Panc1 (cell line): ENCODE measurements at regions not wholly inside any gene's neighbourhood (a gene's known extent, or its start where the extent isn't known, plus 50 kb on each side); places are given as distances from the start of the nearest gene placed in this dataset.
A peak's percentile ranks its signal among the peaks of the same experiment; 100 is the strongest.

Experiments used
- ATAC-seq: fragments of 200-7000 bp; cut with Tn5 transposase; 2 replicates; pipeline ENCODE4 v1.9.1; 2020; ENCODE audit warnings: mild to moderate bottlenecking, moderate library complexity
- BruUV-seq: library from RNA; stranded (reverse); fragments of 400-500 nt; replicated peaks from 2 replicates; lab custom pipeline; 2021; lab: Mats Ljungman, UMichigan
- CTCF ChIA-PET: fragments of 300-600 bp; sonication (Branson Sonifier 250); formaldehyde crosslinking; loops from one replicate; lab custom pipeline; 2022; ENCODE audit warnings: antibody characterized with exemption; lab: Charles Lee
- POLR2A ChIA-PET: fragments of 300-600 bp; sonication (Branson Sonifier 250); formaldehyde crosslinking; loops from one replicate; lab custom pipeline; 2022; ENCODE audit warnings: antibody characterized with exemption; lab: Charles Lee
- DNase-seq: peaks from one replicate; pipeline ENCODE4 v3.0.0-alpha.2; 2010; ENCODE audit warnings: low read depth, low spot score
- H3K27ac ChIP-seq: 2 replicates; pipeline ENCODE4 v1.5.1; 2011; ENCODE audit warnings: mild to moderate bottlenecking, low read length, inconsistent platforms
- H3K27me3 ChIP-seq: fragments of 200-500 bp; sonication (Bioruptor generic); 2 replicates; pipeline ENCODE4 v1.6.0; 2014; ENCODE audit warnings: low read length, inconsistent platforms; ENCODE audit not compliant: control insufficient read depth, insufficient read depth
- H3K36me3 ChIP-seq: fragments of 200-500 bp; sonication (Bioruptor generic); 2 replicates; pipeline ENCODE4 v1.5.1; 2014; ENCODE audit warnings: inconsistent platforms, mild to moderate bottlenecking, low read length, moderate library complexity; ENCODE audit not compliant: control insufficient read depth, insufficient read depth
- H3K4me1 ChIP-seq: 2 replicates; pipeline ENCODE4 v1.5.1; 2011; ENCODE audit warnings: inconsistent platforms, mild to moderate bottlenecking, low read length, moderate library complexity; ENCODE audit not compliant: control insufficient read depth, insufficient read depth
- H3K4me3 ChIP-seq, 2 experiments: 2 replicates each; pipeline ENCODE4 v1.5.1; 2011 to 2012; ENCODE audit warnings: low read depth in 2 of 2, low read length in 2 of 2, mild to moderate bottlenecking in 2 of 2, inconsistent platforms in 1 of 2, moderate library complexity in 1 of 2
- H3K9me3 ChIP-seq: fragments of 200-500 bp; sonication (Bioruptor generic); 2 replicates; pipeline ENCODE4 v1.5.1; 2014; ENCODE audit warnings: low read depth, mild to moderate bottlenecking, inconsistent platforms, low read length, moderate library complexity; ENCODE audit not compliant: control insufficient read depth, insufficient read depth
- CTCF ChIP-seq: fragments of 450-650 bp; IDR thresholded peaks from 2 replicates; pipeline ENCODE4 v1.5.1; 2017; ENCODE audit warnings: mild to moderate bottlenecking
- POLR2AphosphoS5 ChIP-seq: IDR thresholded peaks from 2 replicates; pipeline ENCODE4 v1.6.1; 2012; ENCODE audit warnings: mild to moderate bottlenecking, low read depth, low read length, moderate library complexity
- REST ChIP-seq, 2 experiments: IDR thresholded peaks; 2 replicates each; pipeline ENCODE4 v1.6.1; 2011 to 2012; ENCODE audit warnings: low read depth in 2 of 2, control low read depth in 1 of 2, low read length in 1 of 2, mild to moderate bottlenecking in 1 of 2, moderate library complexity in 1 of 2; ENCODE audit not compliant: insufficient read depth in 1 of 2
- SIN3A ChIP-seq: IDR thresholded peaks from 2 replicates; pipeline ENCODE4 v1.6.1; 2012; ENCODE audit warnings: low read depth, mild to moderate bottlenecking, low read length, moderate library complexity, borderline replicate concordance; ENCODE audit not compliant: insufficient read depth
- TCF7L2 ChIP-seq: IDR thresholded peaks from 2 replicates; pipeline ENCODE4 v1.6.1; 2011; ENCODE audit warnings: mild to moderate bottlenecking, low read depth, low read length, inconsistent platforms
- in situ Hi-C: cut with HindIII; loops from 2 replicates; pipeline ENCODE4 v1.10.0; 2016; ENCODE audit warnings: low sequenced_read_pairs, low pct_unique_long_range_greater_than_20kb
- intact Hi-C: fragments of 100-400 bp; cut with micrococcal nuclease; formaldehyde crosslinking; loops from one replicate; pipeline ENCODE4 v1.10.0; 2022; ENCODE audit not compliant: unreplicated experiment

- TF ChIP-seq TCF7L2: no peak
- no peak for TF ChIP-seq SIN3A
- TF ChIP-seq CTCF: no peak
- no peak for TF ChIP-seq REST (IDR thresholded peaks at IDR 0.05; ENCODE audit: insufficient read depth in 1 of 2, low read depth in 2 of 2, low read length in 1 of 2)
- TF ChIP-seq POLR2AphosphoS5: no peak
- ChIA-PET CTCF (no interaction called here), POLR2A (no interaction called here)
- Histone ChIP-seq H3K4me1 (no peaks in the 10 kb centered on the region), H3K4me3 (no peak overlapping the region), H3K36me3 (no peaks in the 10 kb centered on the region), H3K9me3 (no peaks in the 10 kb centered on the region; the same call in 1 of the 2 replicates), H3K27me3 (no peaks in the 10 kb centered on the region), H3K27ac (peak overlapping the region; percentile 42)
- ATAC-seq: peak; percentile 83
- no peak for DNase-seq
- intact Hi-C loops (no loop called here), in situ Hi-C loops (no loop called here)
- BruUV-seq: no TSS peak
Observed at GRCh38 chr5:13567819-13568218, 376.7 kb downstream of the DNAH5 start.

- TF ChIP-seq TCF7L2 (no peak), POLR2AphosphoS5 (no peak), CTCF (no peak), SIN3A (no peak), REST (IDR thresholded peaks at IDR 0.05; ENCODE audit: insufficient read depth in 1 of 2, low read depth in 2 of 2, low read length in 1 of 2) (no peak)
- Histone ChIP-seq H3K4me3 (no peak overlapping the region), H3K27me3 (no peaks in the 10 kb centered on the region), H3K36me3 (no peaks in the 10 kb centered on the region), H3K9me3 (no peaks in the 10 kb centered on the region; the same call in 1 of the 2 replicates), H3K4me1 (no peaks in the 10 kb centered on the region), H3K27ac (no peak overlapping the region; the same call in 1 of the 2 replicates)
- intact Hi-C loops (no loop called here), in situ Hi-C loops (no loop called here)
- POLR2A ChIA-PET: no interaction called here
- peak; percentile 82 for DNase-seq
- peak; percentile 78 for ATAC-seq
- BruUV-seq: no TSS peak
- CTCF ChIA-PET: no interaction called here
Observed at GRCh38 chr5:13566871-13567339, 377.6 kb downstream of the DNAH5 start.
